ENCODE measurements at regions not wholly inside any gene's neighbourhood (a gene's known extent, or its start where the extent isn't known, plus 50 kb on each side); places are given as distances from the start of the nearest gene placed in this dataset.

DNA sequence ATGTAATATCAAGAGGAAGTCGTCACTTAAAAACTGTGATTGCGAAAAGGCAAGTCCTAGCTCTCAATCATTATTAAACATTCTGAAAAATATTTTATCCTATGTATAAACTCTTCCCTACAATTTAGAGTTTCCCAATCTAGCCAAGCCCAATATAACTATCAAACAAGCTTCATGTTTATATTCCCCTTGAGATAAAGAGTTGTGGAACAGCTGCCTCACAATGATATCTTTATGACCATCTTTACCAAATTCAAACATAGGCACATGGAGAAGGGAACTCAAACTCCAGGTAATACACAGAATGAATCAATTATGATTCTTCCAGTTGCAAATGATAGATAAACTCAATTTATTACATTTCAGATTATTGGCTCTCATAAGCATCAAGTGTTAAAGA lies 1468.7 kb downstream of the EFNA5 start:
- Mint-ChIP-seq H3K36me3 (ENCODE audit: low read depth, unreplicated experiment) (no peaks in the 10 kb centered on the region), H3K4me1 (ENCODE audit: unreplicated experiment) (no peaks in the 10 kb centered on the region), H3K4me3 (ENCODE audit: unreplicated experiment) (no peak overlapping the region), H3K27me3 (ENCODE audit: unreplicated experiment) (no peaks in the 10 kb centered on the region), H3K27ac (ENCODE audit: unreplicated experiment) (no peak overlapping the region), H3K9me3 (ENCODE audit: unreplicated experiment) (no peaks in the 10 kb centered on the region)
- DNase-seq (ENCODE audit: low spot score) = no peak
- no peak for TF ChIP-seq CTCF (IDR thresholded peaks at IDR 0.05; ENCODE audit: unreplicated experiment)

DNA sequence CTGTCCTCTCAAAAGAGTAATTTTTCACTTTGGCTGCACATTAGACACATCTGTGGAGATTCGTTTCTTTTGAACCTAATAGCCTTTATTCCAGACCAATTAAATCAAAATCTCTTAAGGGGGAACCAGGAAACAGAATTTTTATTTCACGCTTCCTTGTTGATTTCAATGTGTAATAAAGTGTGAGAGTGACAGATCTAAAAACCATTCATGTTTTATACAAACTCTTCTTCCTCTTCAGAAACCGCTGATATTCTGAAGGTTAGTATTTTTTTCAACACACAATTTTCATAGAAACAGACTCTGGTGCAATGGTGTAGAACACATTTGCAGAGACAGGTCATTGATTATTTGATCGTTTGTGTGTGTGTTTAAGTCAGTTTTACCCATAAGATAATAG lies 1469.8 kb downstream of the EFNA5 start:
- Mint-ChIP-seq H3K27ac (ENCODE audit: unreplicated experiment) (no peak overlapping the region), H3K27me3 (ENCODE audit: unreplicated experiment) (no peaks in the 10 kb centered on the region), H3K36me3 (ENCODE audit: low read depth, unreplicated experiment) (no peaks in the 10 kb centered on the region), H3K9me3 (ENCODE audit: unreplicated experiment) (no peaks in the 10 kb centered on the region), H3K4me3 (ENCODE audit: unreplicated experiment) (no peak overlapping the region), H3K4me1 (ENCODE audit: unreplicated experiment) (no peaks in the 10 kb centered on the region)
- no peak for TF ChIP-seq CTCF (IDR thresholded peaks at IDR 0.05; ENCODE audit: unreplicated experiment)
- DNase-seq (ENCODE audit: low spot score) = no peak

- H3K27ac Mint-ChIP-seq (ENCODE audit: unreplicated experiment) = no peak overlapping the region
- H3K4me3 Mint-ChIP-seq (ENCODE audit: unreplicated experiment) = no peak overlapping the region
- TF ChIP-seq CTCF (IDR thresholded peaks at IDR 0.05; ENCODE audit: unreplicated experiment) = no peak
Observed at GRCh38 chr5:106195679-106196474, 1474.9 kb downstream of the EFNA5 start.

DNA sequence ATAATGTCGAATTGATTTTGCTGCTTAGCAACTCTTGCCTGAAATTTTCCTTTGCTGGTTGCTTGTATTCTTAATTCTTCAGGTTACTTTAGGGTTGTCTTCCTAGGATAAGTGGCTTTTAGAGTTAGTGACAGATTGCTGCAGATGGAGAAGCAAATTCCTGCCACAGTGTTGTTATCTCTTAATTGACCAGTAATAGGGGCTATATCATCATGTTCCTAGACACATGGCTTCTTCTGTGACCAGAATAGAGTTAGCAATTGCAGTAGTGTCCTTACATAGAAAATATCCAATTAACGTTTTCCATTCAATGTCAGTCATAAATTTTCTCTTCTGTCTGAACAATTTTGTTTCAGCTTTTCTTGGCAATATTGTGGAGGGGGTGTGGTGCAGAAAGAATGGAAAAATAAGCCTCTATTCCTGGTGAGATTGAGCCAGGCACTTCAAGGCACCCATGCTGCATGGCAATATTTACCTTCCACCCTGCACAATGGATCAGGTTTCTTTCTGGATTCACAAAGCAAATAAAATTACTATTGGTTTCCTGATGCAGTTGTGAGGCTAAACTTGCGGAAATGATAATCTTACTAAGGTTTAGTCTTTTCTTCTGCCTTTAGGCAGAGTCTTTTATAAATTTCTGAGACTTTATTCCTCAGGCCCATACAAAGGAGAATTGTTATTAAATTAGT lies 1481.5 kb downstream of the EFNA5 start:
- Mint-ChIP-seq H3K4me3 (ENCODE audit: unreplicated experiment) (no peak overlapping the region), H3K4me1 (ENCODE audit: unreplicated experiment) (no peaks in the 10 kb centered on the region), H3K9me3 (ENCODE audit: unreplicated experiment) (no peaks in the 10 kb centered on the region), H3K27me3 (ENCODE audit: unreplicated experiment) (no peaks in the 10 kb centered on the region), H3K27ac (ENCODE audit: unreplicated experiment) (no peak overlapping the region), H3K36me3 (ENCODE audit: low read depth, unreplicated experiment) (no peaks in the 10 kb centered on the region)
- no peak for TF ChIP-seq CTCF (IDR thresholded peaks at IDR 0.05; ENCODE audit: unreplicated experiment)
- DNase-seq (ENCODE audit: low spot score) = no peak

More at GRCh38 chr5:106195679-106196474, 1474.9 kb downstream of the EFNA5 start:
- Mint-ChIP-seq H3K4me1 (ENCODE audit: unreplicated experiment) (no peaks in the 10 kb centered on the region), H3K27me3 (ENCODE audit: unreplicated experiment) (no peaks in the 10 kb centered on the region), H3K9me3 (ENCODE audit: unreplicated experiment) (no peaks in the 10 kb centered on the region), H3K36me3 (ENCODE audit: low read depth, unreplicated experiment) (no peaks in the 10 kb centered on the region)
- DNase-seq (ENCODE audit: low spot score) = no peak

- Mint-ChIP-seq H3K27me3 (ENCODE audit: unreplicated experiment) (no peaks in the 10 kb centered on the region), H3K4me3 (ENCODE audit: unreplicated experiment) (no peak overlapping the region), H3K27ac (ENCODE audit: unreplicated experiment) (no peak overlapping the region), H3K36me3 (ENCODE audit: low read depth, unreplicated experiment) (no peaks in the 10 kb centered on the region), H3K4me1 (ENCODE audit: unreplicated experiment) (no peaks in the 10 kb centered on the region), H3K9me3 (ENCODE audit: unreplicated experiment) (no peaks in the 10 kb centered on the region)
- no peak for TF ChIP-seq CTCF (IDR thresholded peaks at IDR 0.05; ENCODE audit: unreplicated experiment)
- no peak for DNase-seq (ENCODE audit: low spot score)
Observed at GRCh38 chr5:106185661-106186081, 1485.1 kb downstream of the EFNA5 start.

Measured in endothelial cell (in vitro differentiated cells).